ENCODE measurements at regions not wholly inside any gene's neighbourhood (a gene's known extent, or its start where the extent isn't known, plus 50 kb on each side); places are given as distances from the start of the nearest gene placed in this dataset.

GRCh38 chr14:38500125-38500524 is 244.2 kb upstream of the CLEC14A start:
- H3K27me3 ChIP-seq (ENCODE audit: control insufficient read depth, insufficient read depth, low read length) = no peaks in the 10 kb centered on the region
- no peaks in the 10 kb centered on the region for H3K9me3 ChIP-seq (ENCODE audit: control insufficient read depth in 2 of 3, insufficient read depth in 1 of 3, low read length in 3 of 3)
- no peaks in the 10 kb centered on the region for H3K4me1 ChIP-seq (ENCODE audit: control insufficient read depth in 2 of 3, insufficient read depth in 2 of 3, low read depth in 1 of 3, low read length in 3 of 3)
- FAIRE-seq (no peak), DNase-seq (no peak)
- H3K4me3 ChIP-seq (ENCODE audit: low read length in 3 of 3) = no peak overlapping the region
- intact Hi-C loops (cut with DNase I) = no loop called here
- H3K9ac ChIP-seq (ENCODE audit: low read length in 3 of 3) = no peak overlapping the region
- no peak for TF ChIP-seq CTCF (IDR thresholded peaks at IDR 0.05; ENCODE audit: borderline replicate concordance, extremely low read depth, insufficient read depth)
- H3K27ac ChIP-seq (ENCODE audit: low read depth in 2 of 2, low read length in 2 of 2) = no peak overlapping the region
- no peaks in the 10 kb centered on the region for H3K36me3 ChIP-seq (ENCODE audit: control insufficient read depth in 2 of 3, insufficient read depth in 3 of 3, low read length in 3 of 3)

DNA sequence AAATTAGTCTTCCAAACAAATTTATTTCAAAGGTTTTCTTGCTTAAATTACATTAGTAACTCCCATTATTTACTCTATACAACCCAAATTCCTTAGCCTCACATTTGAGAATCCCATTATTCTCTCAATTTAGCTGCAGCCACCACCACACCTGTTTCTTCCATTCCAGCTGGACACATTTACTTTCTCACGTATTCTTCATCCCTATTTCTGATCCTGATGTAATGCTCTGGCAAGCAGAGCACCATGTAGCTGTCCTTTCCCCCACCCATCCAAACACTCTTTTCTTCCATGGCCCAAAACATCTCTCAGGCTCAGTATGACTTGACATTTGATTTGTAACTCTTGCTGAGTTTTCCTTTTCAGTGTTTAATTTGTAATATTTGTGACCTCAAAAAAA is 240.2 kb upstream of the CLEC14A start:
- DNase-seq (no peak), FAIRE-seq (no peak)
- no peaks in the 10 kb centered on the region for H3K9me3 ChIP-seq (ENCODE audit: control insufficient read depth in 2 of 3, insufficient read depth in 1 of 3, low read length in 3 of 3)
- no peaks in the 10 kb centered on the region for H3K4me1 ChIP-seq (ENCODE audit: control insufficient read depth in 2 of 3, insufficient read depth in 2 of 3, low read depth in 1 of 3, low read length in 3 of 3)
- H3K36me3 ChIP-seq (ENCODE audit: control insufficient read depth in 2 of 3, insufficient read depth in 3 of 3, low read length in 3 of 3) = no peaks in the 10 kb centered on the region
- H3K27ac ChIP-seq (ENCODE audit: low read depth in 2 of 2, low read length in 2 of 2) = no peak overlapping the region
- no peaks in the 10 kb centered on the region for H3K27me3 ChIP-seq (ENCODE audit: control insufficient read depth, insufficient read depth, low read length)
- no peak for TF ChIP-seq CTCF (IDR thresholded peaks at IDR 0.05; ENCODE audit: borderline replicate concordance, extremely low read depth, insufficient read depth)
- intact Hi-C loops (cut with DNase I) = no loop called here
- no peak overlapping the region for H3K4me3 ChIP-seq (ENCODE audit: low read length in 3 of 3)
- H3K9ac ChIP-seq (ENCODE audit: low read length in 3 of 3) = no peak overlapping the region

GRCh38 chr14:38490273-38490672 is 234.4 kb upstream of the CLEC14A start:
- FAIRE-seq (no peak), DNase-seq (no peak)
- intact Hi-C loops (cut with DNase I) = no loop called here
- Histone ChIP-seq H3K27ac (ENCODE audit: low read depth in 2 of 2, low read length in 2 of 2) (no peak overlapping the region), H3K9ac (ENCODE audit: low read length in 3 of 3) (no peak overlapping the region), H3K4me3 (ENCODE audit: low read length in 3 of 3) (no peak overlapping the region), H3K36me3 (ENCODE audit: control insufficient read depth in 2 of 3, insufficient read depth in 3 of 3, low read length in 3 of 3) (no peaks in the 10 kb centered on the region), H3K4me1 (ENCODE audit: control insufficient read depth in 2 of 3, insufficient read depth in 2 of 3, low read depth in 1 of 3, low read length in 3 of 3) (no peaks in the 10 kb centered on the region), H3K9me3 (ENCODE audit: control insufficient read depth in 2 of 3, insufficient read depth in 1 of 3, low read length in 3 of 3) (no peaks in the 10 kb centered on the region), H3K27me3 (ENCODE audit: control insufficient read depth, insufficient read depth, low read length) (no peaks in the 10 kb centered on the region)
- TF ChIP-seq CTCF (IDR thresholded peaks at IDR 0.05; ENCODE audit: borderline replicate concordance, extremely low read depth, insufficient read depth) = no peak

- no peak for FAIRE-seq
Observed at GRCh38 chr14:38485026-38485425, 229.1 kb upstream of the CLEC14A start.

More at GRCh38 chr14:38485026-38485425, 229.1 kb upstream of the CLEC14A start:
- Histone ChIP-seq H3K9ac (ENCODE audit: low read length in 3 of 3) (no peak overlapping the region), H3K4me3 (ENCODE audit: low read length in 3 of 3) (no peak overlapping the region), H3K4me1 (ENCODE audit: control insufficient read depth in 2 of 3, insufficient read depth in 2 of 3, low read depth in 1 of 3, low read length in 3 of 3) (no peaks in the 10 kb centered on the region), H3K9me3 (ENCODE audit: control insufficient read depth in 2 of 3, insufficient read depth in 1 of 3, low read length in 3 of 3) (no peaks in the 10 kb centered on the region), H3K27ac (ENCODE audit: low read depth in 2 of 2, low read length in 2 of 2) (no peak overlapping the region), H3K36me3 (ENCODE audit: control insufficient read depth in 2 of 3, insufficient read depth in 3 of 3, low read length in 3 of 3) (no peaks in the 10 kb centered on the region), H3K27me3 (ENCODE audit: control insufficient read depth, insufficient read depth, low read length) (no peaks in the 10 kb centered on the region)
- no peak for TF ChIP-seq CTCF (IDR thresholded peaks at IDR 0.05; ENCODE audit: borderline replicate concordance, extremely low read depth, insufficient read depth)
- no peak for DNase-seq
- intact Hi-C loops (cut with DNase I) = no loop called here
